ENCODE measurements at regions not wholly inside any gene's neighbourhood (a gene's known extent, or its start where the extent isn't known, plus 50 kb on each side); places are given as distances from the start of the nearest gene placed in this dataset.

- no peak for TF ChIP-seq POLR2A (IDR thresholded peaks at IDR 0.05)
- no peak for TF ChIP-seq CTCF (IDR thresholded peaks at IDR 0.05)
Measured at GRCh38 chr9:87152256-87152655, 204.9 kb upstream of the GAS1 start.
